HFFc6 (cell line): ENCODE measurements at regions not wholly inside any gene's neighbourhood (a gene's known extent, or its start where the extent isn't known, plus 50 kb on each side); places are given as distances from the start of the nearest gene placed in this dataset.

Experiments
- DNase-seq: peaks from one replicate; pipeline ENCODE4 v3.0.0-alpha.2; 2018
- H3K27ac Mint-ChIP-seq: 2 replicates; pipeline ENCODE4 v1.8.0; 2020; ENCODE audit warnings: mild to moderate bottlenecking, mixed read lengths
- H3K27me3 Mint-ChIP-seq: 2 replicates; pipeline ENCODE4 v1.8.0; 2021; ENCODE audit warnings: mild to moderate bottlenecking, moderate library complexity, mixed read lengths; ENCODE audit not compliant: insufficient read depth
- H3K36me3 Mint-ChIP-seq: 2 replicates; pipeline ENCODE4 v1.8.0; 2021; ENCODE audit warnings: low read depth, mixed read lengths
- H3K4me1 Mint-ChIP-seq: 2 replicates; pipeline ENCODE4 v1.8.0; 2020; ENCODE audit warnings: low read depth, mixed read lengths
- H3K4me3 Mint-ChIP-seq: 2 replicates; pipeline ENCODE4 v1.8.0; 2020; ENCODE audit warnings: mild to moderate bottlenecking, moderate library complexity, mixed read lengths
- H3K9me3 Mint-ChIP-seq: 2 replicates; pipeline ENCODE4 v1.8.0; 2020; ENCODE audit warnings: mild to moderate bottlenecking, mixed read lengths
- TF ChIP-seq, protein P1 (sequence below): fragments of 200-600 bp; sonication (generic); IDR thresholded peaks from 2 replicates; pipeline ENCODE4 v1.5.0; 2021; ENCODE audit warnings: antibody characterized with exemption, mild to moderate bottlenecking

DNA sequence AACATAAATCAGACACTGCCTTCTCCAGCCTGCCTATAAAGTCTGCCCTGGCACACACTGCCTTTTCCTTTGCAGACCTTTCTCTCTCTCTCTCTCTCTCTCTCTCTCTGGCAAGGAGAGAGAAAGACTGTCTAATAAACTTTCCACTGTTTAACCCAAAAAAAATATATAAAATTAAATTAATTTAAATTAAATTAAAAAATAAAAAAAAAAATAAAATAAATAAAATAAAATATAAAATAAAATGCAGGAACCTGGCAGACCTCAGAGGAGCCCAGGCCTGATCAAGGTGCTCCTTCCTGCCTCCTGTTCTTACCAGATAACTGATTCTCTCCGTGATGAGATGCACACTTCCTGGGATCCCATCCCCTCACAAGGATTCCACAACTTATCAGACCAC lies 103.9 kb upstream of the VASH1 start:
- H3K4me3 Mint-ChIP-seq: no peak overlapping the region
- H3K36me3 Mint-ChIP-seq: no peaks in the 10 kb centered on the region
- peaks cover 17% of the 10 kb centered on the region for H3K9me3 Mint-ChIP-seq
- peaks cover 12% of the 10 kb centered on the region for H3K27me3 Mint-ChIP-seq
- H3K27ac Mint-ChIP-seq: no peak overlapping the region
- DNase-seq: no peak
- TF ChIP-seq, protein P1, sequence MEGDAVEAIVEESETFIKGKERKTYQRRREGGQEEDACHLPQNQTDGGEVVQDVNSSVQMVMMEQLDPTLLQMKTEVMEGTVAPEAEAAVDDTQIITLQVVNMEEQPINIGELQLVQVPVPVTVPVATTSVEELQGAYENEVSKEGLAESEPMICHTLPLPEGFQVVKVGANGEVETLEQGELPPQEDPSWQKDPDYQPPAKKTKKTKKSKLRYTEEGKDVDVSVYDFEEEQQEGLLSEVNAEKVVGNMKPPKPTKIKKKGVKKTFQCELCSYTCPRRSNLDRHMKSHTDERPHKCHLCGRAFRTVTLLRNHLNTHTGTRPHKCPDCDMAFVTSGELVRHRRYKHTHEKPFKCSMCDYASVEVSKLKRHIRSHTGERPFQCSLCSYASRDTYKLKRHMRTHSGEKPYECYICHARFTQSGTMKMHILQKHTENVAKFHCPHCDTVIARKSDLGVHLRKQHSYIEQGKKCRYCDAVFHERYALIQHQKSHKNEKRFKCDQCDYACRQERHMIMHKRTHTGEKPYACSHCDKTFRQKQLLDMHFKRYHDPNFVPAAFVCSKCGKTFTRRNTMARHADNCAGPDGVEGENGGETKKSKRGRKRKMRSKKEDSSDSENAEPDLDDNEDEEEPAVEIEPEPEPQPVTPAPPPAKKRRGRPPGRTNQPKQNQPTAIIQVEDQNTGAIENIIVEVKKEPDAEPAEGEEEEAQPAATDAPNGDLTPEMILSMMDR: no peak
- H3K4me1 Mint-ChIP-seq: no peaks in the 10 kb centered on the region

DNA sequence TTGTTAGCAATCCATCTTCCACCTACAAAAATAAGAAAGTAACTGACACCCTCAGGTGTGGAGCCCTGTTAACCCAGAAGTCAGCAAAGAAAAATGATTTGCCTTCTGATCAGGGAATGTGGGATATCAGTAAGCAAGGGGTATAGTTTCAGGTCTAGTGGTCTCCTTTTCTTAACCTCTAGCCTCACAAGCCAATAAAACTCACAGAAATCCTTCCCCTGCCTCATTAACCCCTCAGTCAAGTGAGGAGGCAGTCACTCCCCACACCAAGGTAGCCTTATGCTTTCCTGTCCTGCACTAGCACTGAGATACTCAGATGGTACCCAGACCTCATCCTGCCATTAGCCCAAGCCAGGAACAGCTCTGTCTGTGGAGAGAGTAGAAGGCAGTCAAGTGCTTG lies 103.4 kb upstream of the VASH1 start:
- Mint-ChIP-seq H3K27ac (no peak overlapping the region), H3K36me3 (no peaks in the 10 kb centered on the region), H3K9me3 (peaks cover 17% of the 10 kb centered on the region), H3K4me3 (no peak overlapping the region), H3K27me3 (peaks cover 12% of the 10 kb centered on the region), H3K4me1 (no peaks in the 10 kb centered on the region)
- TF ChIP-seq, protein P1: no peak
- no peak for DNase-seq

GRCh38 chr14:76662580-76662979 lies 98.7 kb upstream of the VASH1 start:
- TF ChIP-seq, protein P1: no peak
- H3K27me3 Mint-ChIP-seq: peaks cover 15% of the 10 kb centered on the region; the same call in 1 of the 2 replicates
- no peak overlapping the region for H3K27ac Mint-ChIP-seq
- no peaks in the 10 kb centered on the region for H3K4me1 Mint-ChIP-seq
- no peaks in the 10 kb centered on the region for H3K36me3 Mint-ChIP-seq
- no peak overlapping the region for H3K4me3 Mint-ChIP-seq
- no peak for DNase-seq
- peaks cover 13% of the 10 kb centered on the region for H3K9me3 Mint-ChIP-seq

DNA sequence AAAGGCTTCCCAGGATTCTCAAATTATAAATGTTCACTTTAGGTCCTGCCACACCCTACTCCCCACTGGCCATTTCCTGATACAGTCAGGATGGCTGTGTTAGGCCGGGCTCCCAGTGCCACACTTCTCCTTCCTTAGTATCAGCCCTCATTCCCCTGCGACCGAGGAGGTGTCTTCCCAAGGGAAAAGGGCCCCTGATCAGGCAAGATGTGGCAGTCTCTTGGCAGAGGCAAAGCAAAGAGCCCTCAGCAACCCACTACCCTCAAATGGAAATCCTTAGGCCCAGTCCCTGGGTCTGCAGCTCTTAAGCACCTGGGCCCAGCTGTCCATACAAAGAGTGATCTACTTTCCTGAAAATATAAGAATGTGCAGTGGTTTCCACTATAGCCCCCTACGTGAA lies 96.5 kb upstream of the VASH1 start:
- H3K4me3 Mint-ChIP-seq: no peak overlapping the region
- H3K36me3 Mint-ChIP-seq: no peaks in the 10 kb centered on the region
- peaks cover 16% of the 10 kb centered on the region; the same call in 1 of the 2 replicates for H3K27me3 Mint-ChIP-seq
- H3K27ac Mint-ChIP-seq: no peak overlapping the region
- DNase-seq: no peak
- TF ChIP-seq, protein P1: no peak
- no peaks in the 10 kb centered on the region for H3K4me1 Mint-ChIP-seq
- H3K9me3 Mint-ChIP-seq: no peaks in the 10 kb centered on the region

- Mint-ChIP-seq H3K4me1 (no peaks in the 10 kb centered on the region), H3K27me3 (peaks cover 14% of the 10 kb centered on the region; the same call in 1 of the 2 replicates), H3K4me3 (no peak overlapping the region), H3K36me3 (no peaks in the 10 kb centered on the region), H3K9me3 (no peaks in the 10 kb centered on the region), H3K27ac (no peak overlapping the region)
- TF ChIP-seq, protein P1: no peak
- DNase-seq: no peak
These were observed 94.5 kb upstream of the VASH1 start for GRCh38 chr14:76666746-76667145.

DNA sequence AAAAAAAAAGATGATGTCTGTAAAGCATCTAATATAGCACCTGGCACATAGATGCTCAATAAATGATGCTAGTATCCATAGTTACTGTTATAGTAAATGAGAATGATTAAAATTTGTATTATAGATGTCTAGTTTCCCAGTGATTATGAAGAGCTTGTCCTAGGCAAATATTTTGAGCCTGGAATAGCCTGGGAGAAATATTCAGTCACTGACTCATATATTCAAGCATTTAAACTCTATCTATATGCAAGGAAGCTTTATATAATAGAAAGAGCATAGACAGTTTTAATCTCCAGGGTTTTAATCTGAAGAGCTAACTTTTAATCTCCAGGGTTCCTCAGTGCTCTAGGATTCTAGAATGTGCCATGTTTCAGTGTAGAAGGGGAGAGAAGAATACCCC lies 91.5 kb upstream of the VASH1 start:
- peaks cover 23% of the 10 kb centered on the region; the same call in 1 of the 2 replicates for H3K27me3 Mint-ChIP-seq
- TF ChIP-seq, protein P1: no peak
- H3K9me3 Mint-ChIP-seq: no peaks in the 10 kb centered on the region

More for the DNA sequence above, 91.5 kb upstream of the VASH1 start:
- peak; percentile 31 for DNase-seq
- no peak overlapping the region for H3K27ac Mint-ChIP-seq
- no peaks in the 10 kb centered on the region for H3K4me1 Mint-ChIP-seq
- no peaks in the 10 kb centered on the region for H3K36me3 Mint-ChIP-seq
- H3K4me3 Mint-ChIP-seq: no peak overlapping the region
